SK-N-SH (cell line): ENCODE measurements at regions not wholly inside any gene's neighbourhood (a gene's known extent, or its start where the extent isn't known, plus 50 kb on each side); places are given as distances from the start of the nearest gene placed in this dataset.

Experiments
- CTCF ChIA-PET: fragments of 300-600, 350-600 bp; formaldehyde crosslinking; extraction: SDS; loops from one replicate; lab custom pipeline; 2021; lab: Yijun Ruan, JAX
- POLR2A ChIA-PET: fragments of 350-600 bp; sonication (Branson Sonifier 250); formaldehyde crosslinking; extraction: SDS; loops from one replicate; lab custom pipeline; 2020; ENCODE audit warnings: antibody characterized with exemption, inconsistent platforms; lab: Yijun Ruan, JAX
- DNase-seq: peaks from one replicate; pipeline ENCODE4 v3.0.0; 2012
- H2AFZ ChIP-seq: fragments of 200-600 bp; sonication (generic); 2 replicates; pipeline ENCODE4 v1.8.1; 2016; ENCODE audit warnings: antibody characterized with exemption, mild to moderate bottlenecking, low read depth
- H3F3A ChIP-seq: fragments of 200-600 bp; sonication (generic); replicated peaks from 2 replicates; pipeline ENCODE3; 2016; ENCODE audit warnings: antibody characterized with exemption, mild to moderate bottlenecking; ENCODE audit not compliant: insufficient read depth
- H3K27ac ChIP-seq, 2 experiments: fragments of 200-500 bp in 1 of 2; fragments of 200-600 bp in 1 of 2; sonication (Bioruptor generic) in 1 of 2; sonication (generic), shearing (Covaris generic) in 1 of 2; 2 replicates each; pipeline versions ENCODE4 v1.5.1 to v1.6.1; 2014 to 2016; ENCODE audit warnings: low read depth in 2 of 2, inconsistent platforms in 1 of 2, low read length in 1 of 2, mild to moderate bottlenecking in 1 of 2, mixed read lengths in 1 of 2
- H3K27me3 ChIP-seq: fragments of 200-600 bp; sonication (generic), shearing (Covaris generic); 2 replicates; pipeline ENCODE4 v1.6.1; 2016; ENCODE audit warnings: mixed run types; ENCODE audit not compliant: insufficient read depth
- H3K36me3 ChIP-seq, 2 experiments: fragments of 200-500 bp in 1 of 2; fragments of 200-600 bp in 1 of 2; sonication (Bioruptor generic) in 1 of 2; sonication (generic) in 1 of 2; replicated peaks in 1 of 2; 2 replicates each; pipeline versions ENCODE3 to v1.5.1; 2014 to 2016; ENCODE audit warnings: low read length in 1 of 2, mild to moderate bottlenecking in 1 of 2; ENCODE audit not compliant: insufficient read depth in 2 of 2, control insufficient read depth in 1 of 2
- H3K4me1 ChIP-seq, 2 experiments: fragments of 200-500 bp in 1 of 2; fragments of 200-600 bp in 1 of 2; sonication (Bioruptor generic) in 1 of 2; sonication (generic), shearing (Covaris generic) in 1 of 2; 2 replicates each; pipeline versions ENCODE4 v1.5.1 to v1.6.1; 2014 to 2016; ENCODE audit warnings: low read depth in 1 of 2, low read length in 1 of 2, mixed run types in 1 of 2; ENCODE audit not compliant: insufficient read depth in 2 of 2, control insufficient read depth in 1 of 2
- H3K4me2 ChIP-seq: fragments of 200-600 bp; sonication (generic), shearing (Covaris generic); 2 replicates; pipeline ENCODE4 v1.6.1; 2017; ENCODE audit warnings: mixed run types
- H3K4me3 ChIP-seq, 2 experiments: fragments of 200-500 bp in 1 of 2; fragments of 200-600 bp in 1 of 2; sonication (Bioruptor generic) in 1 of 2; sonication (generic), shearing (Covaris generic) in 1 of 2; 2 replicates each; pipeline versions ENCODE4 v1.5.1 to v1.8.1; 2014 to 2016; ENCODE audit warnings: low read depth in 2 of 2, inconsistent platforms in 1 of 2, low read length in 1 of 2, mild to moderate bottlenecking in 1 of 2, mixed read lengths in 1 of 2, moderate library complexity in 1 of 2
- H3K79me2 ChIP-seq: fragments of 200-600 bp; sonication (generic); 2 replicates; pipeline ENCODE4 v1.8.1; 2017; ENCODE audit warnings: mild to moderate bottlenecking; ENCODE audit not compliant: insufficient read depth
- H3K9ac ChIP-seq: fragments of 200-600 bp; sonication (generic); 2 replicates; pipeline ENCODE4 v1.6.1; 2017; ENCODE audit warnings: mixed run types
- H3K9me2 ChIP-seq: fragments of 200-600 bp; sonication (generic); 2 replicates; pipeline ENCODE4 v1.6.1; 2017; ENCODE audit warnings: mixed run types
- H3K9me3 ChIP-seq: fragments of 200-600 bp; sonication (generic); 2 replicates; pipeline ENCODE4 v1.6.1; 2017; ENCODE audit warnings: mixed run types, mild to moderate bottlenecking, moderate library complexity
- H4K20me1 ChIP-seq: fragments of 200-600 bp; sonication (generic); 2 replicates; pipeline ENCODE4 v1.6.1; 2017; ENCODE audit warnings: mild to moderate bottlenecking, mixed run types; ENCODE audit not compliant: insufficient read depth
- ELF1 ChIP-seq: IDR thresholded peaks from 2 replicates; pipeline ENCODE4 v1.4.0; 2012
- EP300 ChIP-seq, 2 experiments: IDR thresholded peaks; 2 replicates each; pipeline versions ENCODE4 v1.4.0 to v1.6.1; 2012; ENCODE audit warnings: borderline replicate concordance in 1 of 2, low read depth in 1 of 2, low read length in 1 of 2
- FOSL2 ChIP-seq: IDR thresholded peaks from 2 replicates; pipeline ENCODE4 v1.4.0; 2012; ENCODE audit warnings: low read depth, mild to moderate bottlenecking, moderate library complexity, borderline replicate concordance
- FOXJ3 ChIP-seq: sonication (generic); formaldehyde crosslinking; IDR thresholded peaks from 2 replicates; pipeline ENCODE4 v1.5.1; 2020; ENCODE audit warnings: mild to moderate bottlenecking, missing genetic modification reagents
- FOXM1 ChIP-seq: IDR thresholded peaks from 2 replicates; pipeline ENCODE4 v1.4.0; 2012; ENCODE audit warnings: low read depth, mild to moderate bottlenecking
- GATA2 ChIP-seq: sonication (generic); formaldehyde crosslinking; IDR thresholded peaks from 2 replicates; pipeline ENCODE4 v1.5.0; 2020; ENCODE audit warnings: mild to moderate bottlenecking, missing genetic modification reagents
- NFIC ChIP-seq: IDR thresholded peaks from 2 replicates; pipeline ENCODE4 v1.4.0; 2012; ENCODE audit warnings: borderline replicate concordance
- POLR2AphosphoS5 ChIP-seq: IDR thresholded peaks from 2 replicates; pipeline ENCODE4 v1.6.1; 2012; ENCODE audit warnings: low read depth, low read length
- REST ChIP-seq: IDR thresholded peaks from 2 replicates; pipeline ENCODE4 v1.6.1; 2012; ENCODE audit warnings: mild to moderate bottlenecking, low read depth, low read length, moderate library complexity
- RXRA ChIP-seq: IDR thresholded peaks from 2 replicates; pipeline ENCODE4 v1.4.0; 2012; ENCODE audit warnings: low read depth, mild to moderate bottlenecking, borderline replicate concordance
- YY1 ChIP-seq: IDR thresholded peaks from 2 replicates; pipeline ENCODE4 v1.4.0; 2012; ENCODE audit warnings: low read depth, mild to moderate bottlenecking
- WGBS: methylation state at CpG from one replicate; pipeline ENCODE4 v1.1.6; 2017; ENCODE audit warnings: low lambda C conversion rate; 5-methylcytosine and 5-hydroxymethylcytosine counted together
- TF ChIP-seq, protein P1 (sequence below): IDR thresholded peaks from 2 replicates; pipeline ENCODE4; 2012

- ChIA-PET POLR2A (no interaction called here), CTCF (no interaction called here)
- Histone ChIP-seq H3K9me2 (0 out of 2 replicates have a peak, but pooled peaks cover 4% of the 10 kb centered on the region), H4K20me1 (no peaks in the 10 kb centered on the region), H3K27ac (no peak overlapping the region), H3K4me3 (no peak overlapping the region), H3K9me3 (peaks cover 4% of the 10 kb centered on the region), H3K4me1 (no peaks in the 10 kb centered on the region), H3K79me2 (no peaks in the 10 kb centered on the region), H3F3A (no peaks in the 10 kb centered on the region), H3K36me3 (no peaks in the 10 kb centered on the region), H2AFZ (no peak overlapping the region), H3K9ac (no peak overlapping the region), H3K27me3 (peaks cover 18% of the 10 kb centered on the region; the same call in 1 of the 2 replicates), H3K4me2 (no peak overlapping the region)
- no peak for TF ChIP-seq ELF1
- no peak for TF ChIP-seq EP300 (IDR thresholded peaks at IDR 0.05; ENCODE audit: borderline replicate concordance in 1 of 2, low read depth in 1 of 2, low read length in 1 of 2)
- no peak for TF ChIP-seq REST
- TF ChIP-seq POLR2AphosphoS5: no peak
- TF ChIP-seq GATA2: no peak
- 0% methylated on average over 1 of the region's 1 CpG for WGBS
- DNase-seq: no peak
Measured at GRCh38 chr4:74649193-74649592, 145.1 kb downstream of the BTC start.

DNA sequence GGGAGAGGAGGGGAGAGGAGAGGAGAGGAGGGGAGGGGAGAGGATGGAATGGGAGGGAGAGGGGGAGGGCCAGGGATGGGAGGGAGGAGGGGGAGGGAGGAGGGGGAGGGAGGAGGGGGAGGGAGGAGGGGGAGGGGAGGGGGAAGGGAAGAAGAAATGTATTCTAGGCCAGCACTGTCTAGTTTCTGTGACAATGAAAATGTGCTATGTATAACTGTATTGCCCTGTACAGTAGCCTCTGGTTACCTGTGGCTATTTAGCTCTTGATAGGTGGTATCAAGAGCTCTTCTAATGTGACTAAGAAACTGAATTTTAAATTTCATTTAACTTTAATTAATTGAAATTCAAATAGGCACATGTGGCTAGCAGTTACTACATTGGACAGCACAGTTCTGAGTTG, 143.1 kb downstream of the BTC start:
- H3K4me1 ChIP-seq: no peaks in the 10 kb centered on the region
- no peaks in the 10 kb centered on the region for H3K9me3 ChIP-seq
- no peaks in the 10 kb centered on the region for H4K20me1 ChIP-seq
- 0 out of 2 replicates have a peak, but pooled peaks cover 4% of the 10 kb centered on the region for H3K9me2 ChIP-seq
- no peak overlapping the region for H3K9ac ChIP-seq
- H3K4me3 ChIP-seq: no peak overlapping the region
- H3F3A ChIP-seq: no peaks in the 10 kb centered on the region
- ChIA-PET POLR2A (no interaction called here), CTCF (no interaction called here)
- no peak overlapping the region for H3K27ac ChIP-seq
- TF ChIP-seq EP300 (IDR thresholded peaks at IDR 0.05; ENCODE audit: borderline replicate concordance in 1 of 2, low read depth in 1 of 2, low read length in 1 of 2): no peak
- H3K79me2 ChIP-seq: no peaks in the 10 kb centered on the region
- no peak for DNase-seq
- no peaks in the 10 kb centered on the region for H3K36me3 ChIP-seq
- peaks cover 18% of the 10 kb centered on the region; the same call in 1 of the 2 replicates for H3K27me3 ChIP-seq
- H3K4me2 ChIP-seq: no peak overlapping the region
- no peak overlapping the region for H2AFZ ChIP-seq

DNA sequence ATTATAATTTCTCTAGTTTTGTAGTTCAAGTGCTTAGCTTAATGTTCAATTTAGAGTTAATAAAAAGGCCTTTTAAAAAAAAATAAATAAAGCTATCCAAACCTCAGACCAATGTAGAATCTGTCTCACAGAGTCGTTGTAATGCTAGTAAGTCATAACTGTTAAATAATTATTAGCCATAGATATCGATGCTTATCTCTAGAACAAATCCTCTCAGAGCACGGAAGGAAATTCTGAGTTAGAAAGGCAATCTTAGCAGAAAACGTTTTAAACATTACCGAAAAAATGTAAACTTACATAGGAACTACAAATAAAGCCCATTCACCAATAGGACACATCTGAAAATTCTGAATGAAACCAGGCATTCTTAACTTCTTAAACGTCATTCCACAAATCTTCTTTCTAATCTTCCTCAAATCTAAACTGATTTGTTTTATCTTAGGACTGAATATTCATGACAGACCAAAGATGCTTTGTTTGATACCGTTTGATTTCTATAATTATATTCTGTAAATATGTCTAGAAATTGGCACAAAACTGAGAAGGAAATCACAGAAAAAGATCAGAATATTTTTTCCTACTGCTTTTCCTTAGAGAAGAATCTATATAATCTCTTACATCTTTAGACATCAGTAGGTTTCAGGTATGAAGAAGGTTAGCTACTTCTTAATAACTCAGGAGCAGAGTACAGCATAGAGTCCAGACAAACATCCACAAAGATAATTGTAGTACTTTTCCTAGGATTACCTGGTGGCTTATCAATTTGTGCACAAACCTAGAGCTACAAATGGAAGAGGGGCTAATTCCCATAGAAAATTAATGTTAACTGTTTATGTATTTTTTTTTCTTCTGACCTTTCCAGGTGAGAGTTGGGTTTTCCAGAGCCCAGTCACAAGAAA, 140.7 kb downstream of the BTC start:
- Histone ChIP-seq H3K9me2 (no peaks in the 10 kb centered on the region), H3F3A (no peaks in the 10 kb centered on the region), H3K27me3 (peaks cover 10% of the 10 kb centered on the region; the same call in 1 of the 2 replicates), H3K4me1 (no peaks in the 10 kb centered on the region), H3K4me3 (no peak overlapping the region), H3K27ac (no peak overlapping the region), H2AFZ (no peak overlapping the region), H3K4me2 (no peak overlapping the region), H3K36me3 (no peaks in the 10 kb centered on the region), H3K9me3 (no peaks in the 10 kb centered on the region), H4K20me1 (no peaks in the 10 kb centered on the region), H3K79me2 (no peaks in the 10 kb centered on the region), H3K9ac (no peak overlapping the region)
- ChIA-PET CTCF (interaction anchor here (0.7 kb wide), 1 partner anchor 21 kb away, joined by 3 read pairs; no protein-coding TSS in a partner anchor), POLR2A (no interaction called here)
- DNase-seq: no peak
- 5% methylated on average over 7 of the region's 7 CpGs for WGBS
- TF ChIP-seq NFIC (no peak), FOXJ3 (no peak), ELF1 (no peak), REST (no peak), YY1 (no peak), FOSL2 (no peak), RXRA (no peak), FOXM1 (no peak)
- TF ChIP-seq, protein P1, sequence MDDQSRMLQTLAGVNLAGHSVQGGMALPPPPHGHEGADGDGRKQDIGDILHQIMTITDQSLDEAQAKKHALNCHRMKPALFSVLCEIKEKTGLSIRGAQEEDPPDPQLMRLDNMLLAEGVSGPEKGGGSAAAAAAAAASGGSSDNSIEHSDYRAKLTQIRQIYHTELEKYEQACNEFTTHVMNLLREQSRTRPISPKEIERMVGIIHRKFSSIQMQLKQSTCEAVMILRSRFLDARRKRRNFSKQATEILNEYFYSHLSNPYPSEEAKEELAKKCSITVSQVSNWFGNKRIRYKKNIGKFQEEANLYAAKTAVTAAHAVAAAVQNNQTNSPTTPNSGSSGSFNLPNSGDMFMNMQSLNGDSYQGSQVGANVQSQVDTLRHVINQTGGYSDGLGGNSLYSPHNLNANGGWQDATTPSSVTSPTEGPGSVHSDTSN: no peak
